GM13977 (cell line): ENCODE measurements at regions not wholly inside any gene's neighbourhood (a gene's known extent, or its start where the extent isn't known, plus 50 kb on each side); places are given as distances from the start of the nearest gene placed in this dataset.

Experiments used
- DNase-seq: peaks from one replicate; pipeline ENCODE4 v3.0.0; 2012; ENCODE audit warnings: low spot score
- in situ Hi-C: fragments of 300-500 bp; cut with MboI; formaldehyde crosslinking; loops from one replicate; pipeline ENCODE4 v1.12.0; 2022; ENCODE audit warnings: low sequenced_read_pairs, low pct_unique_long_range_greater_than_20kb, mixed read lengths, inconsistent platforms; ENCODE audit not compliant: unreplicated experiment
- TF ChIP-seq, protein P1 (sequence below): IDR thresholded peaks from 2 replicates; pipeline ENCODE4 v1.5.1; 2012; ENCODE audit warnings: mild to moderate bottlenecking, control low read depth; ENCODE audit not compliant: insufficient read depth; ENCODE audit errors: extremely low read depth, missing control alignments

DNA sequence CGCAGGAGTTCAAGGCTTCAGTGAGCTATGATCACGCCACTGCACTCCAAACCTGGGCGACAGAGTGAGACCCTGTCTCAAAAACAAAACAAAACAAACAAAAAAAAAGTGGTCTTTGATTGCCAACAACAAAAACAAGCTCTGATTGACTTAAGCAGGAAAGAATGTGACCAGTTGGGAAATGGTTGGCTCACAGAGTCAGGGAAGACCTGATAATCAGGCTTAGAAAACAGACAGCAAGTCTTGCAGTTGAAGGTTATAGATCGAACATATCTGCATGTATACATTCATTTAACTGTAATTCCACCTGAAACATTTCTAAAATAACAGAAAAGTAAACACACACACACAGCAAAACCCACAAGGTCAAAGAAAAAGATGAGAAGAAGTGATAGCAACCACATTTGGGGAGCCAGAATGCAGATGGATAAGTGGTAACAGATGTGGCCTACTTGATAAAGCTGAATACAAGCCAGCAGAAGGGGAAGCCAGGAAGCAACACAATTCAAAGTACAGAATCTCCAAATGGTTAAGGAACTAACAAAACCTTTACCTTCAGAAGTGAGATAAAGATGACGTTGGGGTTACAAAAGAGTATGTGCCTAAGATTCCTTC lies 699.9 kb upstream of the ZNF385D start:
- TF ChIP-seq, protein P1, sequence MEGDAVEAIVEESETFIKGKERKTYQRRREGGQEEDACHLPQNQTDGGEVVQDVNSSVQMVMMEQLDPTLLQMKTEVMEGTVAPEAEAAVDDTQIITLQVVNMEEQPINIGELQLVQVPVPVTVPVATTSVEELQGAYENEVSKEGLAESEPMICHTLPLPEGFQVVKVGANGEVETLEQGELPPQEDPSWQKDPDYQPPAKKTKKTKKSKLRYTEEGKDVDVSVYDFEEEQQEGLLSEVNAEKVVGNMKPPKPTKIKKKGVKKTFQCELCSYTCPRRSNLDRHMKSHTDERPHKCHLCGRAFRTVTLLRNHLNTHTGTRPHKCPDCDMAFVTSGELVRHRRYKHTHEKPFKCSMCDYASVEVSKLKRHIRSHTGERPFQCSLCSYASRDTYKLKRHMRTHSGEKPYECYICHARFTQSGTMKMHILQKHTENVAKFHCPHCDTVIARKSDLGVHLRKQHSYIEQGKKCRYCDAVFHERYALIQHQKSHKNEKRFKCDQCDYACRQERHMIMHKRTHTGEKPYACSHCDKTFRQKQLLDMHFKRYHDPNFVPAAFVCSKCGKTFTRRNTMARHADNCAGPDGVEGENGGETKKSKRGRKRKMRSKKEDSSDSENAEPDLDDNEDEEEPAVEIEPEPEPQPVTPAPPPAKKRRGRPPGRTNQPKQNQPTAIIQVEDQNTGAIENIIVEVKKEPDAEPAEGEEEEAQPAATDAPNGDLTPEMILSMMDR, result no peak
- no peak for DNase-seq
- in situ Hi-C loops, result no loop called here

DNA sequence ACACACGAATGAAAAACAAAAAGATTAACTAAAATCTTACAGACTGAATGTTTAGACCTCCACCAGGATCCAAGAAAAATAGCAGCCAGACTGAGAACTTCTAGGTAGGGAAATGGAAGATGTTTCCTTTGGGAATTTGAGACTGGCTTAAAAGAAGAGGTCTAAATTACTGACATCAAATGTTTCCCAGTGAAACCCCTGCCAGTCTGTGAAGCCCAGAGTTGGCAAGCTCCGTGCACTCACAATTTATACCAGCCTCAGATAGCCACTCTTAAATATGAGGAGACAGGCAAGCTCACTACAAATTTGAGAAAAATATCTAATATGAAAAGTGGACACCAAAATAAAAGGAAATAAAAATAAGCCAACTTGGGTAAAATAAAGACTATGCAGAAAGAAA lies 700.5 kb upstream of the ZNF385D start:
- in situ Hi-C loops, result no loop called here
- no peak for DNase-seq
- TF ChIP-seq, protein P1, result no peak

DNA sequence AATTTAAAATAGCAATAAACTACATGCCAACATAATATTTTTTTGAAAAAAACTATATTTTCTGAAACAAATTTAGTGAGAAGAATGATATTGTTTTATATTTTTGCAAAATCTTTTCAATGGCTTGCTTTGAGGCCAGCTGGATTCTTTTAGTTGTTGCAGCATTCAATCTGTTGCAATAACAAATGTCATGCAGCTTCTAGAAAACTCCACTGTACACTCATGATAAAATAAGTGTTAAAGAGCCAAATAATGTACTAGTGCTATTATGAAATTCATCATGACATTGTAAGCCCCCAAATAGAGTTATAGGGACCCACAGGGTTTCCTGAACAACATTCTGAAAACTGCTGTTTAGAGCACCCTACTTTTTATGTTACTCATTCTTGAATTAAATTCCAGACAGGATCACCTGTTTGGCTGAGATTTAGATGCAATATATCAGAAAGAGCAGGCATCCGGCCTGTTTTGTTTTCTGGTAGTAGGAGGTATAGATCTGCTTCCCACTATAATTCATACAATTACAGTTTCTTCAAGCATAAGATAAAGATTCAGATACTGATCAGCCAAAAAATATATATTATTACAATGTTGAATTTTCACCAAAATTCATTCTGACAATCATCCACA lies 703.0 kb upstream of the ZNF385D start:
- in situ Hi-C loops, result no loop called here
- TF ChIP-seq, protein P1, result no peak
- no peak for DNase-seq

DNA sequence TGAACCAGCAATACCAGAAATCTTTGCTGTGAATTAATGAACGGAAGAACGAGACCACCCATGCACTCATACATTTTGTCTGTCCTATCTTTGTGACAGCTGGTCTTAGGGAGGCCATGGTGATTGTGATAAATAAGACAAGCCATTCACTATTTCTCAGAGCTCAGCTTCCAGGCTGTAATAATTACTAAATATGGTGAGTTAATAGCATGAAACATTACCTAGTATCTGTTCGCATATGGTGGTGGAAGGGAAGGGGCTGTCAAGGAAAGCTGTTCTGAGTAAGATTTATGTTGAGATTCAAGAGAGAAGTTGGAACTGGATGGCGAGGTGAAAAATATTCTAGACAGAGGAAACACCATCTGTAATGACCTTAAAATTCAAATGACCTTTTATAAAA lies 719.0 kb upstream of the ZNF385D start:
- DNase-seq, result no peak
- TF ChIP-seq, protein P1, result no peak
- in situ Hi-C loops, result no loop called here

DNA sequence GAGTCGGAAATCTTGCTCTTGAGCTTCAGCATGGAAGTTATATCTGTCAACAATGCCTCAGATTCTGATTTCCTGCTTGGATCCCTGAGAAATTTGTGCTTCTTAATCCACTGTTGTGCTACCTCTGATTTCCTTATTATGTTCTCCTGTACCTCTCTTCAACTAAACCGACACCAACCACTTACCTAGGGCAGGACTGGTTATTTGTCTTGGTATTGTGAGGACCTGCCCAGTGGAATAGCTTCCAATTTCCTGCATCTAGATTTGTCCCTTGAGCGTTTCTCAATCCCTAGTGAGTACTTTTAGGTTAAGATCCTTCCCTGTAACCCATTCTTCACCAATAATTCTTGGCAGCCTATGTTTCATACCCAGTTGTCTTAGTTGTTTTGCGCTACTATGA lies 720.5 kb upstream of the ZNF385D start:
- in situ Hi-C loops, result no loop called here
- no peak for DNase-seq
- TF ChIP-seq, protein P1, result no peak

DNA sequence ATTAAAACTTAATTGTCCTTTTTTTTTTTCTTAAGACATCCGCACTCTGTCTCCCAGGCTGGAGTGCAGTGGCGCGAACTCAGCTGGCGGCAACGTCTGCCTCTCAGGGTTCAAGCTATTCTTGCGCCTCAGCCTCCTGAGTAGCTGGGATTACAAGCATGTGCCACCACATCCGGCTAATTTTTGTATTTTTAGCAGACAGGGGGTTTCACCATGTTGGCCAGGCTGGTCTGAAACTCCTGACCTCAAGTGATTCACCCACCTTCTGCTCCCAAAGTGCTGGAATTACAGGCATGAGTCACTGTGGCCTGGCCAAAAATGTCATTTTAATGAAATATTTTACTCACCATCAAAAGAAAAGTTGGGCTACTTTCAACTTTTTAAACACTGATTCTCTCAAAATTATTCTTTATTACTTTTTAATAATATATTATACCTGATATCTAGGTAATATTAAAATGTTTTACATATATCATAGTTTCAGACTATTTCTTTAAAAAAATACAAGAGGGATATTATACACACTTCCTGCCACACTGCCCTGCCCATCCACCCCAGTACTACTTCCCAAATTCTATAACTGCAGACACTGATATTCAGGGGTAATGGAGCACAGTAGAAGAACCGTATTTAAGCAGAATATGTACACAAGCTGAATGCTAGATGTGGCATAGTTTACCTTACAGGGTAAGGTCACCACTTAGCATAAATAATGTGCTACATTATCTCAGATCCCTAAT lies 723.9 kb upstream of the ZNF385D start:
- in situ Hi-C loops, result no loop called here
- TF ChIP-seq, protein P1, result no peak
- no peak for DNase-seq
